SK-N-SH (cell line): ENCODE measurements at regions not wholly inside any gene's neighbourhood (a gene's known extent, or its start where the extent isn't known, plus 50 kb on each side); places are given as distances from the start of the nearest gene placed in this dataset.

Experiments
- EP300 ChIP-seq, 2 experiments: IDR thresholded peaks; 2 replicates each; pipeline versions ENCODE4 v1.4.0 to v1.6.1; 2012; ENCODE audit warnings: borderline replicate concordance in 1 of 2, low read depth in 1 of 2, low read length in 1 of 2
- IRF3 ChIP-seq: fragments of 150-350 bp; IDR thresholded peaks from 2 replicates; pipeline ENCODE4 v1.6.1; 2016; ENCODE audit warnings: mild to moderate bottlenecking, low read depth, low read length
- MEF2A ChIP-seq: IDR thresholded peaks from 2 replicates; pipeline ENCODE4 v1.4.0; 2012; ENCODE audit warnings: low read depth, borderline replicate concordance
- POLR2AphosphoS5 ChIP-seq: IDR thresholded peaks from 2 replicates; pipeline ENCODE4 v1.6.1; 2012; ENCODE audit warnings: low read depth, low read length
- YY1 ChIP-seq: IDR thresholded peaks from 2 replicates; pipeline ENCODE4 v1.4.0; 2012; ENCODE audit warnings: low read depth, mild to moderate bottlenecking

- TF ChIP-seq MEF2A (no peak), POLR2AphosphoS5 (no peak), YY1 (no peak), IRF3 (no peak), EP300 (IDR thresholded peaks at IDR 0.05; ENCODE audit: borderline replicate concordance in 1 of 2, low read depth in 1 of 2, low read length in 1 of 2) (no peak)
These were observed 167.7 kb upstream of the NMUR2 start for GRCh38 chr5:152572812-152573211.
